ENCODE measurements at regions not wholly inside any gene's neighbourhood (a gene's known extent, or its start where the extent isn't known, plus 50 kb on each side); places are given as distances from the start of the nearest gene placed in this dataset.

- Histone ChIP-seq H3K27ac (no peak overlapping the region), H3K27me3 (no peaks in the 10 kb centered on the region), H3K9me3 (no peaks in the 10 kb centered on the region), H3K4me1 (no peaks in the 10 kb centered on the region), H3K36me3 (no peaks in the 10 kb centered on the region), H3K4me3 (no peak overlapping the region)
- TF ChIP-seq CTCF (IDR thresholded peaks at IDR 0.05) (no peak), POLR2A (IDR thresholded peaks at IDR 0.05) (no peak), EP300 (IDR thresholded peaks at IDR 0.05) (no peak), POLR2AphosphoS5 (IDR thresholded peaks at IDR 0.05) (no peak)
- WGBS, result 59% methylated on average over 5 of the region's 5 CpGs
- DNase-seq (ENCODE audit: low spot score in 2 of 2), result no peak
These were observed 347.7 kb downstream of the FBXO8 start for GRCh38 chr4:173935622-173936405.

GRCh38 chr4:173934933-173935620, 348.4 kb downstream of the FBXO8 start:
- 34% methylated on average over 5 of the region's 5 CpGs for WGBS
- H3K9me3 ChIP-seq, result no peaks in the 10 kb centered on the region
- no peaks in the 10 kb centered on the region for H3K27me3 ChIP-seq

GRCh38 chr4:173934201-173934600, 349.3 kb downstream of the FBXO8 start:
- H3K27ac ChIP-seq, result no peak overlapping the region
- H3K27me3 ChIP-seq, result no peaks in the 10 kb centered on the region
- no peaks in the 10 kb centered on the region for H3K9me3 ChIP-seq
- WGBS, result 40% methylated on average over 2 of the region's 2 CpGs
- H3K36me3 ChIP-seq, result no peaks in the 10 kb centered on the region
- DNase-seq (ENCODE audit: low spot score in 2 of 2), result no peak
- H3K4me3 ChIP-seq, result no peak overlapping the region
- H3K4me1 ChIP-seq, result no peaks in the 10 kb centered on the region
- TF ChIP-seq CTCF (IDR thresholded peaks at IDR 0.05) (no peak), POLR2A (IDR thresholded peaks at IDR 0.05) (no peak), EP300 (IDR thresholded peaks at IDR 0.05) (no peak), POLR2AphosphoS5 (IDR thresholded peaks at IDR 0.05) (no peak)

More at GRCh38 chr4:173934933-173935620, 348.4 kb downstream of the FBXO8 start:
- TF ChIP-seq CTCF (IDR thresholded peaks at IDR 0.05), result no peak
- TF ChIP-seq POLR2A (IDR thresholded peaks at IDR 0.05), result no peak
- TF ChIP-seq EP300 (IDR thresholded peaks at IDR 0.05), result no peak
- no peak for TF ChIP-seq POLR2AphosphoS5 (IDR thresholded peaks at IDR 0.05)
- no peaks in the 10 kb centered on the region for H3K4me1 ChIP-seq
- DNase-seq (ENCODE audit: low spot score in 2 of 2), result no peak
- no peak overlapping the region for H3K27ac ChIP-seq
- no peaks in the 10 kb centered on the region for H3K36me3 ChIP-seq
- no peak overlapping the region for H3K4me3 ChIP-seq

- TF ChIP-seq EP300 (IDR thresholded peaks at IDR 0.05), result no peak
- H3K4me3 ChIP-seq, result no peak overlapping the region
- no peaks in the 10 kb centered on the region for H3K9me3 ChIP-seq
- H3K27ac ChIP-seq, result no peak overlapping the region
- no peak for DNase-seq (ENCODE audit: low spot score in 2 of 2)
- WGBS, result 80% methylated on average over 2 of the region's 2 CpGs
- H3K4me1 ChIP-seq, result no peaks in the 10 kb centered on the region
- H3K36me3 ChIP-seq, result no peaks in the 10 kb centered on the region
- H3K27me3 ChIP-seq, result no peaks in the 10 kb centered on the region
These were observed 350.8 kb downstream of the FBXO8 start for GRCh38 chr4:173932701-173933100.

- Histone ChIP-seq H3K36me3 (no peaks in the 10 kb centered on the region), H3K27me3 (no peaks in the 10 kb centered on the region), H3K4me1 (no peaks in the 10 kb centered on the region), H3K4me3 (no peak overlapping the region), H3K27ac (no peak overlapping the region), H3K9me3 (no peaks in the 10 kb centered on the region)
- DNase-seq (ENCODE audit: low spot score in 2 of 2), result no peak
- TF ChIP-seq CTCF (IDR thresholded peaks at IDR 0.05), result no peak
- TF ChIP-seq EP300 (IDR thresholded peaks at IDR 0.05), result no peak
- no peak for TF ChIP-seq POLR2AphosphoS5 (IDR thresholded peaks at IDR 0.05)
- TF ChIP-seq POLR2A (IDR thresholded peaks at IDR 0.05), result no peak
- 89% methylated on average over 8 of the region's 8 CpGs for WGBS
These were observed 353.0 kb downstream of the FBXO8 start for GRCh38 chr4:173930329-173930967.
